ENCODE measurements at regions not wholly inside any gene's neighbourhood (a gene's known extent, or its start where the extent isn't known, plus 50 kb on each side); places are given as distances from the start of the nearest gene placed in this dataset.

- TF ChIP-seq CTCF (conservative IDR thresholded peaks at IDR 0.05 in 1 of 2, IDR thresholded peaks at IDR 0.05 in 1 of 2; ENCODE audit: low read depth in 1 of 2, low read length in 2 of 2) (no peak), EZH2 (IDR thresholded peaks at IDR 0.05; ENCODE audit: low read length, missing control alignments) (no peak)
Measured at GRCh38 chr5:15431923-15432322, 68.1 kb upstream of the FBXL7 start.
